AG09319 (cell line): ENCODE measurements at regions not wholly inside any gene's neighbourhood (a gene's known extent, or its start where the extent isn't known, plus 50 kb on each side); places are given as distances from the start of the nearest gene placed in this dataset.

Source experiments
- DNase-seq: peaks from one replicate; pipeline ENCODE4 v3.0.0-alpha.2; 2010; ENCODE audit warnings: low read depth; ENCODE audit errors: extremely low read depth
- TF ChIP-seq, protein P1 (sequence below): IDR thresholded peaks from 2 replicates; pipeline ENCODE4 v1.5.1; 2011; ENCODE audit warnings: low read depth, mild to moderate bottlenecking, inconsistent platforms, low read length, moderate library complexity

- TF ChIP-seq, protein P1, sequence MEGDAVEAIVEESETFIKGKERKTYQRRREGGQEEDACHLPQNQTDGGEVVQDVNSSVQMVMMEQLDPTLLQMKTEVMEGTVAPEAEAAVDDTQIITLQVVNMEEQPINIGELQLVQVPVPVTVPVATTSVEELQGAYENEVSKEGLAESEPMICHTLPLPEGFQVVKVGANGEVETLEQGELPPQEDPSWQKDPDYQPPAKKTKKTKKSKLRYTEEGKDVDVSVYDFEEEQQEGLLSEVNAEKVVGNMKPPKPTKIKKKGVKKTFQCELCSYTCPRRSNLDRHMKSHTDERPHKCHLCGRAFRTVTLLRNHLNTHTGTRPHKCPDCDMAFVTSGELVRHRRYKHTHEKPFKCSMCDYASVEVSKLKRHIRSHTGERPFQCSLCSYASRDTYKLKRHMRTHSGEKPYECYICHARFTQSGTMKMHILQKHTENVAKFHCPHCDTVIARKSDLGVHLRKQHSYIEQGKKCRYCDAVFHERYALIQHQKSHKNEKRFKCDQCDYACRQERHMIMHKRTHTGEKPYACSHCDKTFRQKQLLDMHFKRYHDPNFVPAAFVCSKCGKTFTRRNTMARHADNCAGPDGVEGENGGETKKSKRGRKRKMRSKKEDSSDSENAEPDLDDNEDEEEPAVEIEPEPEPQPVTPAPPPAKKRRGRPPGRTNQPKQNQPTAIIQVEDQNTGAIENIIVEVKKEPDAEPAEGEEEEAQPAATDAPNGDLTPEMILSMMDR = no peak
- no peak for DNase-seq
Measured at GRCh38 chr10:78868456-78868855, 200.3 kb upstream of the ZMIZ1 start.

- TF ChIP-seq, protein P1 = no peak
- DNase-seq = no peak
Measured at GRCh38 chr10:78868861-78869260, 199.9 kb upstream of the ZMIZ1 start.

DNA sequence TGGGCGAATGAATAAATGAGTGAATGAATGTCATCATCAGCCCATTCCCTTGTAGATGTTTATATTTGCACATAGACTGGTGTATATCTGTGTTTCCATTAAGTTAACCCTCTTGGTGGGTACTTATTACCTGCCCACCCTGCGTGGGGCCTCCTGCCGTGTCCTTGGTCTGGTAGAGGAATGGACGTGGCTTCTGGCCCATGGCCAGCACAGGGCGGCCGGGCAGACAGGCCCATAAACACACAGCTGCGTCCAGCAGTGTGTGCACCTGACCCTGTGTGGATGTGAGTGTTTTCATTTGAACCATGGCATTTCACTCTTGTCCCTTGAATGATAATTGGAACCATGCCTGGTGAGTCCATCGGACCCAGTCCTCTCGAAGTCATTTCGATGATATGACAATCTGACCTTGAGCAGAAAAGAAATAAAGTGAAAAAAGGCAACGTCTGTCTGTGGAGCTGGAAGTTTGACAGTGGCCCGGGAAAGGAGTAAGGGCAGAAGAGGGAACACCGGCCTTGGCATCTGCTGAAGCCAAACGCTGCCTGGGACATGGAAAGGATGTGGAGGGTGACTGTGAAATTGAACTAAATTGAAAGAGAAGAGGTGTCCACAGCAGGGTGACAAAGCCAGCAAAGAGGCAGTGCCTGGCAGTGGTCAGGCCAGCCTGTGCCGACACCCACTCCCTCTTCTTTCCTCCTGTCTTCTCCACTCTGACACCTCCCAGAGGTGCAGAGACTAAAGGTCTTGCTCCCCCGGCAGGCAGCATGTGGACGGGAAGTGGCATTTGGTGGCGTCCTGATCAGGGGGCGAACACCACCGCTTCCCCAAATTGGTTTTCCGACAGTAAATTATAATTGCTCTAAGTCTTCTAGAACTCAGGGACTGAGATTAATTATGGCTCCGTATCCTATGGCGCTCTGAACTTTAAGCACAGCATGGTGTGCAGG, 199.0 kb upstream of the ZMIZ1 start:
- TF ChIP-seq, protein P1 = no peak
- no peak for DNase-seq

- TF ChIP-seq, protein P1 = no peak
- no peak for DNase-seq
Measured at GRCh38 chr10:78870458-78870857, 198.3 kb upstream of the ZMIZ1 start.

- TF ChIP-seq, protein P1 = no peak
- DNase-seq = no peak
Measured at GRCh38 chr10:78871796-78872195, 197.0 kb upstream of the ZMIZ1 start.

DNA sequence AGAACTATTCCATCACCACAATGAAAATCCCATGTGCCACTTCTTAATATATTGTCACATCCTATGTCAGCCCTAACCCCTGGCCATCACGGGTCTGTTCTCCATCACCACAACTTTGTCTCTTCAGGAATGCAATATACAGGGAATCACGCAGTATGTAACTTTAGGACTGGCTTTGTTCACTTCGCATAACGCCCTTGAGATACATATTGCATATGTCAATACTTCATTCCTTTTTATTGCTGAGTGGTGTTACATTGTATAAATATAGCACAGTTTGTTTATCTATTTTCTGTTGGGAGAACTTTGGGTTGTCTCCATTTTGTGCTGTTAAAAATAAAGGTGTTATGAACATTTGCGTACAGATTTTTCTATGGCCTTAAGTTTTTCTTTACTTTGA, 195.4 kb upstream of the ZMIZ1 start:
- DNase-seq = no peak
- TF ChIP-seq, protein P1 = no peak

- TF ChIP-seq, protein P1 = no peak
- DNase-seq = no peak
Measured at GRCh38 chr10:78875331-78875877, 193.4 kb upstream of the ZMIZ1 start.
